Stimulated activated CD4-positive, alpha-beta T cell treated with anti-CD3 and anti-CD28 coated beads, Interleukin-12 subunit alpha, Interleukin-12 subunit beta, amount 100 ng/mL, for 48 hours (primary cell): ENCODE measurements at regions not wholly inside any gene's neighbourhood (a gene's known extent, or its start where the extent isn't known, plus 50 kb on each side); places are given as distances from the start of the nearest gene placed in this dataset.
"Not testable (repeated sequence)": the region's sequence is repeated elsewhere in the genome, so short reads cannot be mapped to it uniquely, and the experiment has no call there.

ENCODE experiments used
- DNase-seq, 3 donors: peaks; one replicate each; pipeline ENCODE4 v3.0.0-alpha.2; 2020; ENCODE audit warnings: low read depth in 2 of 3, low spot score in 1 of 3

GRCh38 chr4:188372058-188372457 is 232.8 kb downstream of the TRIML1 start:
- DNase-seq: no peak

GRCh38 chr4:188372829-188373228 is 233.6 kb downstream of the TRIML1 start:
- no peak for DNase-seq

GRCh38 chr4:188374871-188375270 is 235.6 kb downstream of the TRIML1 start:
- no peak for DNase-seq

- no peak for DNase-seq
These were observed 238.6 kb downstream of the TRIML1 start for GRCh38 chr4:188377816-188378215.

GRCh38 chr4:188383180-188383579 is 243.9 kb downstream of the TRIML1 start:
- no peak for DNase-seq

GRCh38 chr4:188387179-188387791 is 248.0 kb downstream of the TRIML1 start:
- DNase-seq: no peak

GRCh38 chr4:188391349-188391748 is 252.1 kb downstream of the TRIML1 start:
- DNase-seq: not testable (repeated sequence)

- DNase-seq: no peak
These were observed 256.8 kb downstream of the TRIML1 start for GRCh38 chr4:188396037-188396436.

- no peak for DNase-seq
These were observed 260.6 kb downstream of the TRIML1 start for GRCh38 chr4:188399834-188400233.

- no peak for DNase-seq
These were observed 261.2 kb downstream of the TRIML1 start for GRCh38 chr4:188400451-188400850.

- no peak for DNase-seq
These were observed 264.0 kb downstream of the TRIML1 start for GRCh38 chr4:188403272-188403671.

GRCh38 chr4:188405071-188405835 is 266.0 kb downstream of the TRIML1 start:
- not testable (repeated sequence) for DNase-seq

GRCh38 chr4:188408244-188409030 is 269.2 kb downstream of the TRIML1 start:
- no peak for DNase-seq

GRCh38 chr4:188409851-188410250 is 270.6 kb downstream of the TRIML1 start:
- DNase-seq: no peak

GRCh38 chr4:188411805-188412204 is 272.6 kb downstream of the TRIML1 start:
- DNase-seq: no peak

GRCh38 chr4:188412499-188412898 is 273.3 kb downstream of the TRIML1 start:
- DNase-seq: no peak

- DNase-seq: no peak
These were observed 275.2 kb downstream of the TRIML1 start for GRCh38 chr4:188414441-188414840.

- no peak for DNase-seq
These were observed 277.9 kb downstream of the TRIML1 start for GRCh38 chr4:188417181-188417580.

GRCh38 chr4:188423039-188423438 is 283.8 kb downstream of the TRIML1 start:
- no peak for DNase-seq

GRCh38 chr4:188428935-188429334 is 289.7 kb downstream of the TRIML1 start:
- no peak for DNase-seq

GRCh38 chr4:188429965-188430364 is 290.7 kb downstream of the TRIML1 start:
- no peak for DNase-seq

GRCh38 chr4:188430384-188430783 is 291.1 kb downstream of the TRIML1 start:
- no peak for DNase-seq
